Colon (tissue), 2 donors: ENCODE measurements at regions not wholly inside any gene's neighbourhood (a gene's known extent, or its start where the extent isn't known, plus 50 kb on each side); places are given as distances from the start of the nearest gene placed in this dataset.

Experiments used
- FAIRE-seq: peaks from 2 replicates; lab custom pipeline; 2012; peaks lifted over from hg19 to GRCh38; lab: Jason Lieb, UNC
- donor health status: control.
- donor health status: control.

GRCh38 chr10:78777466-78777865, 291.3 kb upstream of the ZMIZ1 start:
- no peak for FAIRE-seq

GRCh38 chr10:78777867-78778266, 290.9 kb upstream of the ZMIZ1 start:
- no peak for FAIRE-seq

GRCh38 chr10:78778444-78779338, 290.1 kb upstream of the ZMIZ1 start:
- FAIRE-seq, result no peak

- no peak for FAIRE-seq
Observed at GRCh38 chr10:78779339-78779955, 289.3 kb upstream of the ZMIZ1 start.

- no peak for FAIRE-seq
Observed at GRCh38 chr10:78780551-78780961, 288.2 kb upstream of the ZMIZ1 start.

- FAIRE-seq, result no peak
Observed at GRCh38 chr10:78781251-78781913, 287.4 kb upstream of the ZMIZ1 start.

- no peak for FAIRE-seq
Observed at GRCh38 chr10:78781991-78782390, 286.8 kb upstream of the ZMIZ1 start.

GRCh38 chr10:78782441-78782840, 286.3 kb upstream of the ZMIZ1 start:
- no peak for FAIRE-seq

- FAIRE-seq, result no peak
Observed at GRCh38 chr10:78783753-78784152, 285.0 kb upstream of the ZMIZ1 start.

GRCh38 chr10:78784546-78784945, 284.2 kb upstream of the ZMIZ1 start:
- no peak for FAIRE-seq

- no peak for FAIRE-seq
Observed at GRCh38 chr10:78785066-78785465, 283.7 kb upstream of the ZMIZ1 start.

GRCh38 chr10:78785991-78786390, 282.8 kb upstream of the ZMIZ1 start:
- no peak for FAIRE-seq

GRCh38 chr10:78787125-78787524, 281.6 kb upstream of the ZMIZ1 start:
- FAIRE-seq, result no peak

- FAIRE-seq, result no peak
Observed at GRCh38 chr10:78794736-78795455, 273.9 kb upstream of the ZMIZ1 start.

GRCh38 chr10:78798976-78799730, 269.6 kb upstream of the ZMIZ1 start:
- no peak for FAIRE-seq

- FAIRE-seq, result no peak
Observed at GRCh38 chr10:78800006-78800405, 268.8 kb upstream of the ZMIZ1 start.

- FAIRE-seq, result no peak
Observed at GRCh38 chr10:78800535-78801320, 268.0 kb upstream of the ZMIZ1 start.

GRCh38 chr10:78802431-78802830, 266.3 kb upstream of the ZMIZ1 start:
- FAIRE-seq, result no peak

- FAIRE-seq, result no peak
Observed at GRCh38 chr10:78802866-78803265, 265.9 kb upstream of the ZMIZ1 start.

GRCh38 chr10:78803710-78804109, 265.1 kb upstream of the ZMIZ1 start:
- no peak for FAIRE-seq
